Chondrocyte (in vitro differentiated cells): ENCODE measurements at regions not wholly inside any gene's neighbourhood (a gene's known extent, or its start where the extent isn't known, plus 50 kb on each side); places are given as distances from the start of the nearest gene placed in this dataset.

ENCODE experiments used
- DNase-seq: peaks from one replicate; pipeline ENCODE4 v3.0.0; 2021; ENCODE audit warnings: mixed read lengths, low spot score
- H3K27ac Mint-ChIP-seq: one replicate; pipeline ENCODE4 v1.8.0; 2021; ENCODE audit warnings: mild to moderate bottlenecking, moderate library complexity, mixed read lengths; ENCODE audit not compliant: unreplicated experiment
- H3K27me3 Mint-ChIP-seq: 2 replicates; pipeline ENCODE4 v1.8.0; 2021; ENCODE audit warnings: low read depth, mixed read lengths
- H3K36me3 Mint-ChIP-seq: 2 replicates; pipeline ENCODE4 v1.8.0; 2021; ENCODE audit warnings: low read depth, mixed read lengths
- H3K4me1 Mint-ChIP-seq: 2 replicates; pipeline ENCODE4 v1.8.0; 2021; ENCODE audit warnings: low read depth, mild to moderate bottlenecking, mixed read lengths
- H3K4me3 Mint-ChIP-seq: one replicate; pipeline ENCODE4 v1.8.0; 2021; ENCODE audit warnings: mild to moderate bottlenecking, moderate library complexity, mixed read lengths; ENCODE audit not compliant: unreplicated experiment
- H3K9me3 Mint-ChIP-seq: 2 replicates; pipeline ENCODE4 v1.8.0; 2021; ENCODE audit warnings: low read depth, mixed read lengths
- CTCF ChIP-seq: fragments of 200-600 bp; sonication (generic); IDR thresholded peaks from 2 replicates; pipeline ENCODE4 v1.5.0; 2021; ENCODE audit warnings: antibody characterized with exemption, mild to moderate bottlenecking, moderate library complexity

DNA sequence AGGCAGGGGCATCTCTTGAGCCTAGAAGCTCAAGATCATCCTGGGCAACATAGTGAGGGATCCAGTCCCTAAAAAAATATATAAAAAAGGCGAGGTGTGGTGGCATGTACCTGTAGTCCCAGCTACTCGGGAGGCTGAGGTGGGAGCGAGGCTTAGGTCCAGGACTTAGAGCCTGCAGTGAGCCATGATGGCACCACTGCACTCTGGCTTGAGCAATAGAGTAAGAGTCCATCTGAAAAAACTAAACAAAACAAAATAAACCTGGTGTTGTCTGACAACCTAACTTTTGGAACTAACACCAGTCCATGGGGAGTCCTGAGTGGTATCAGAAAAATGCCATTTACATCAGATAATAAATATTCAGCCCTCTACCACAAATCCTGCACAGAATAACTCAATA is 110.1 kb upstream of the NRIP1 start:
- Mint-ChIP-seq H3K36me3 (no peaks in the 10 kb centered on the region), H3K4me1 (peaks cover 4% of the 10 kb centered on the region), H3K27me3 (no peaks in the 10 kb centered on the region), H3K27ac (no peak overlapping the region), H3K4me3 (no peak overlapping the region), H3K9me3 (no peaks in the 10 kb centered on the region)
- TF ChIP-seq CTCF: no peak
- DNase-seq: no peak

- no peaks in the 10 kb centered on the region for H3K9me3 Mint-ChIP-seq
- no peaks in the 10 kb centered on the region for H3K27me3 Mint-ChIP-seq
- H3K36me3 Mint-ChIP-seq: no peaks in the 10 kb centered on the region
- TF ChIP-seq CTCF: no peak
- no peak overlapping the region for H3K27ac Mint-ChIP-seq
- H3K4me3 Mint-ChIP-seq: no peak overlapping the region
- H3K4me1 Mint-ChIP-seq: no peaks in the 10 kb centered on the region
- DNase-seq: no peak
These were observed 117.9 kb upstream of the NRIP1 start for GRCh38 chr21:15182731-15183130.

DNA sequence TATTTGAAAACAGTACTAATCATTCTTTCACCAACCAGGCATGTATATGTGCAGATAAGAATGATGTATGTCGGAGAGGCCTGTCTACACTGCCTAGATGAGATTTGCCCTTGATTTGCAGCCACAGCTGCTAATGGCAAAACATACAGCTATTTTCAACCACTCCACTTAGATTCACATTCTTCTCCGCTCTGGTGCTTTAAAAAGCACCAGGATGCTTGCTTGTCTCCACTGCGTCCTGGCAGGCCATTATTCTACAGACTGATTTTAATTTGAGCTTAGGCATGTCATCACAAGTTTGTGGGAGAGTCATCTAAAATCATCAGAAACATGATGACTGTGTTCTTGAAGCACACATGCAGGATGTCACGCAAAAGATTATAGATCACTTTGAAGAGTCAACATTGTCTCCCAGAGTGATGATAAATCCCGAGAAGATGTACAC is 119.0 kb upstream of the NRIP1 start:
- no peaks in the 10 kb centered on the region for H3K36me3 Mint-ChIP-seq
- no peak for DNase-seq
- no peaks in the 10 kb centered on the region for H3K27me3 Mint-ChIP-seq
- H3K4me3 Mint-ChIP-seq: no peak overlapping the region
- no peaks in the 10 kb centered on the region for H3K9me3 Mint-ChIP-seq
- no peak overlapping the region for H3K27ac Mint-ChIP-seq
- no peaks in the 10 kb centered on the region for H3K4me1 Mint-ChIP-seq
- no peak for TF ChIP-seq CTCF

DNA sequence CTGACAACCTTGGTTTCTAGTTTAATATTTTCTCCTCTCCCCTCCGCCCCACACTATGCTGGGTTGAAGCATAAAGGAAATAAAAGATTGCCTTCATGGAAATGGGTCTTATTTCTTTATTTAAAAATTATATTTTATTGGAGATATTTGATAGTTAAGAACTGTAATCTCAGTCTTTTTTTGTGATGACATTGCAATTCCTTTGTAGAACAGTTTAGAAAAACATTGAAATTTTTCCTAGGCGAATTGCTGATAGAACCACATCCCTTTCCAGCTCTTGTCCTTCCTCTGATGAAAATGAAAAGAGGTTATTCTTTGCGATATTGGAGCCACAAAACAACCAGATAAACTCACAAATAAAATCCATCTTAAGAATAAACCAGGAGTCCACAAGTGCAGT is 125.6 kb upstream of the NRIP1 start:
- Mint-ChIP-seq H3K4me3 (no peak overlapping the region), H3K27me3 (no peaks in the 10 kb centered on the region), H3K27ac (no peak overlapping the region), H3K4me1 (no peaks in the 10 kb centered on the region), H3K36me3 (no peaks in the 10 kb centered on the region), H3K9me3 (no peaks in the 10 kb centered on the region)
- no peak for DNase-seq
- TF ChIP-seq CTCF: no peak

DNA sequence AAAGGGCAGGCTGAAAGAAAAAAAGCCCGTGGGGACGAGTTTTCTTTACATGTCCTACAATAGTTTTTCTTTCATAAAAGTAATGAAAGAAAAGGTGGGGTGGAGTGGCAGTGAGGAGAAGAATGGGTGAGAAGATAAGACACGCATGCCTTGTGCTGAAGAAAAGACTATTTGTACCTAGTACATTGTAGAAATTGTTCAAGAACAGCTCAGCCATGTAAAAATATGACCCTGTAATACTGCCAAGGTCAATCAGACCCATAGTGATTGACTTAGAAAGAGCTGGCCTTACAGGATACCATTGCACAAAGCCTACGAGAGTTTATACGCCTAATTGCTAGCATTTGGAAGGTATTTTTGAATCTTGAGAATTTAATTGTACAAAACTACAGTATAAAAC is 126.0 kb upstream of the NRIP1 start:
- no peak for TF ChIP-seq CTCF
- Mint-ChIP-seq H3K4me3 (no peak overlapping the region), H3K4me1 (no peaks in the 10 kb centered on the region), H3K27ac (no peak overlapping the region), H3K9me3 (no peaks in the 10 kb centered on the region), H3K36me3 (no peaks in the 10 kb centered on the region), H3K27me3 (no peaks in the 10 kb centered on the region)
- no peak for DNase-seq
